ENCODE measurements at regions not wholly inside any gene's neighbourhood (a gene's known extent, or its start where the extent isn't known, plus 50 kb on each side); places are given as distances from the start of the nearest gene placed in this dataset.
"Not testable (repeated sequence)": the region's sequence is repeated elsewhere in the genome, so short reads cannot be mapped to it uniquely, and the experiment has no call there.

- TF ChIP-seq CTCF (IDR thresholded peaks at IDR 0.05; ENCODE audit: unreplicated experiment in 3 of 3) = no peak
- peaks cover 59% of the 10 kb centered on the region for H3K4me1 Mint-ChIP-seq
- peak overlapping the region in 2 of 3 experiments; percentile 1 to 44 for H3K4me3 Mint-ChIP-seq
- peak overlapping the region; percentile 91 to 97 (median 95) for H3K27ac Mint-ChIP-seq
- no peaks in the 10 kb centered on the region for H3K36me3 Mint-ChIP-seq (ENCODE audit: low read depth)
- no peaks in the 10 kb centered on the region for H3K27me3 Mint-ChIP-seq (ENCODE audit: low read depth)
- H3K9me3 Mint-ChIP-seq = no peaks in the 10 kb centered on the region
These were observed 261.8 kb upstream of the CBLB start for GRCh38 chr3:106130384-106131198.

GRCh38 chr3:106135451-106136160, 266.8 kb upstream of the CBLB start:
- Mint-ChIP-seq H3K36me3 (ENCODE audit: low read depth) (no peaks in the 10 kb centered on the region), H3K27ac (no peak overlapping the region), H3K4me1 (peaks cover 29% of the 10 kb centered on the region), H3K27me3 (ENCODE audit: low read depth) (no peaks in the 10 kb centered on the region), H3K9me3 (peaks cover 2% of the 10 kb centered on the region), H3K4me3 (no peak overlapping the region)
- no peak for TF ChIP-seq CTCF (IDR thresholded peaks at IDR 0.05; ENCODE audit: unreplicated experiment in 3 of 3)

GRCh38 chr3:106139826-106140225, 271.0 kb upstream of the CBLB start:
- H3K27ac Mint-ChIP-seq = peak overlapping the region; percentile 10 to 69 (median 67)

GRCh38 chr3:106140431-106140830, 271.6 kb upstream of the CBLB start:
- no peak for TF ChIP-seq CTCF (IDR thresholded peaks at IDR 0.05; ENCODE audit: unreplicated experiment in 3 of 3)
- peaks cover 16% of the 10 kb centered on the region for H3K9me3 Mint-ChIP-seq
- no peak overlapping the region for H3K4me3 Mint-ChIP-seq

More at GRCh38 chr3:106139826-106140225, 271.0 kb upstream of the CBLB start:
- peaks cover 17% of the 10 kb centered on the region for H3K4me1 Mint-ChIP-seq
- TF ChIP-seq CTCF (IDR thresholded peaks at IDR 0.05; ENCODE audit: unreplicated experiment in 3 of 3) = no peak
- no peaks in the 10 kb centered on the region for H3K36me3 Mint-ChIP-seq (ENCODE audit: low read depth)
- peaks cover 14% of the 10 kb centered on the region for H3K9me3 Mint-ChIP-seq
- H3K4me3 Mint-ChIP-seq = peak overlapping the region in 1 of 3 experiments; percentile 17
- no peaks in the 10 kb centered on the region for H3K27me3 Mint-ChIP-seq (ENCODE audit: low read depth)

GRCh38 chr3:106144030-106144429, 275.2 kb upstream of the CBLB start:
- peaks cover 43% of the 10 kb centered on the region for H3K9me3 Mint-ChIP-seq
- no peaks in the 10 kb centered on the region for H3K36me3 Mint-ChIP-seq (ENCODE audit: low read depth)
- H3K4me3 Mint-ChIP-seq = no peak overlapping the region
- peak overlapping the region in 1 of 3 experiments; percentile 22 for H3K27ac Mint-ChIP-seq
- H3K27me3 Mint-ChIP-seq (ENCODE audit: low read depth) = no peaks in the 10 kb centered on the region
- peaks cover 10% of the 10 kb centered on the region for H3K4me1 Mint-ChIP-seq
- TF ChIP-seq CTCF (IDR thresholded peaks at IDR 0.05; ENCODE audit: unreplicated experiment in 3 of 3) = no peak

More at GRCh38 chr3:106140431-106140830, 271.6 kb upstream of the CBLB start:
- H3K27me3 Mint-ChIP-seq (ENCODE audit: low read depth) = no peaks in the 10 kb centered on the region
- H3K27ac Mint-ChIP-seq = peak overlapping the region in 2 of 3 experiments; percentile 67 to 69
- no peaks in the 10 kb centered on the region for H3K36me3 Mint-ChIP-seq (ENCODE audit: low read depth)
- peaks cover 17% of the 10 kb centered on the region for H3K4me1 Mint-ChIP-seq

GRCh38 chr3:106148440-106149082, 279.7 kb upstream of the CBLB start:
- not testable (repeated sequence) for H3K27me3 Mint-ChIP-seq (ENCODE audit: low read depth); H3K4me3 Mint-ChIP-seq; H3K27ac Mint-ChIP-seq; H3K4me1 Mint-ChIP-seq; H3K36me3 Mint-ChIP-seq (ENCODE audit: low read depth)
- peaks cover 66% of the 10 kb centered on the region for H3K9me3 Mint-ChIP-seq
